Stimulated activated CD8-positive, alpha-beta memory T cell treated with anti-CD3 and anti-CD28 coated beads, Interleukin-4, amount 100 ng/mL, for 48 hours (primary cell): ENCODE measurements at regions not wholly inside any gene's neighbourhood (a gene's known extent, or its start where the extent isn't known, plus 50 kb on each side); places are given as distances from the start of the nearest gene placed in this dataset.
"Not testable (repeated sequence)": the region's sequence is repeated elsewhere in the genome, so short reads cannot be mapped to it uniquely, and the experiment has no call there.

Experiments used
- DNase-seq: peaks from one replicate; pipeline ENCODE4 v3.0.0-alpha.2; 2020

DNA sequence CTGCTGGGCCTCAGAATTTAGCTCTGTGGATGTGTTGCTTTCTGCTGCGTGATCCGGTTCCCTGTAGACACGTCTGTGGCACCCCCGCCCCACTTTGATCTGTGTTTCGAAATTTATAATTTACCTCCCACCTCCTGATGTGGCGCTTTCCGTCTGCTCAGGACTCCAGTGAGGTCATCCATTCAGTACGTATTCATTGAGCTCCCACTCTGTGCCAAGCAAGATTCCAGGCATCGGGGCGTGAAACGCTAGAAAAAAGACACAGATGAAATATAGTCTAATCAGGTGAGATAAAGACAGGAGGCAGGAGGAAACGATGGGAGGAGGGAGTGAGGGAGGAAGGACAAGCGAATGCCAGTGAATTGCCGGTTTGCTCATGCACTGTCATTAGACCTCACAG is 431.9 kb upstream of the SULF2 start:
- DNase-seq: no peak

DNA sequence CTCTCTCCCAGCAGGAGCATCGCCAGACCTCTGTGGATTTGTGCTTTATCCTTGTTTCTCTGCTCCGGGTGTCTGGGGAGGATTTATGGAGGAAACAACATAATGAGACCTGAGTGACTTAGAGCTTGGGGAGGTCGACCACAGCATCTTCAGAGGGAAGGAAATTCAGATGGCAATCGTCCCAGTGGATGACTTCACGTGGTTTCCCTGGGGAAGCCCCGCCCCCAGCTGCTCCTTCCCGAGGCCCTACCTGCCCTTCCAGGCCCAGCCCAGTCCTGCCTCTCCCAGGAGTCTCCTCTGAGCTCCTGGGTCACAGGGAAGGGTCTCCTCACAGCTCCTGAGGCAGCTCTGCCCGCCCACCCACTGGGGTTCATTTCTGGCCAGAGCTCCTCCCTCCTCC is 430.3 kb upstream of the SULF2 start:
- DNase-seq: no peak

- no peak for DNase-seq
Observed at GRCh38 chr20:48214601-48215000, 429.3 kb upstream of the SULF2 start.

- DNase-seq: not testable (repeated sequence)
Observed at GRCh38 chr20:48213635-48214034, 428.4 kb upstream of the SULF2 start.

GRCh38 chr20:48212806-48213509 is 427.7 kb upstream of the SULF2 start:
- no peak for DNase-seq

GRCh38 chr20:48211847-48212246 is 426.6 kb upstream of the SULF2 start:
- no peak for DNase-seq

DNA sequence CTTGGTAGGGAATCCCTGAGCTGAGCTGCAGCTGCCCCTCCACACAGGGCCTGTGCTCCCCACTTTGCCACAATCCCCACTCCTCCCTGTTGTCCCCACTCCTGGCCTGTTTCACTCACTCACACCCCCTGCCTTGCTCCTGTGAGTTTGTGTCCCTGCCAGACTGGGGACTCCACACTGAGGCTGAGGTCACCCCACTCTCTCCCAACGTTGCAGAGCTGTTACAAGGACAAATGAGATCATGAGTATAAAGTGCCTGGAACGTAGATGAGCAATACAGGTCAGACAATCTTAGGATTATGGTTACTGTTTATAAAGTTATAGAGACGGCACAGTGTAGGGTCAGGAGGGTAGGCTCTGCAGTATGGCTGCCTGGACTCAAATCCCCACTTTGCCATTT is 426.0 kb upstream of the SULF2 start:
- DNase-seq: no peak

DNA sequence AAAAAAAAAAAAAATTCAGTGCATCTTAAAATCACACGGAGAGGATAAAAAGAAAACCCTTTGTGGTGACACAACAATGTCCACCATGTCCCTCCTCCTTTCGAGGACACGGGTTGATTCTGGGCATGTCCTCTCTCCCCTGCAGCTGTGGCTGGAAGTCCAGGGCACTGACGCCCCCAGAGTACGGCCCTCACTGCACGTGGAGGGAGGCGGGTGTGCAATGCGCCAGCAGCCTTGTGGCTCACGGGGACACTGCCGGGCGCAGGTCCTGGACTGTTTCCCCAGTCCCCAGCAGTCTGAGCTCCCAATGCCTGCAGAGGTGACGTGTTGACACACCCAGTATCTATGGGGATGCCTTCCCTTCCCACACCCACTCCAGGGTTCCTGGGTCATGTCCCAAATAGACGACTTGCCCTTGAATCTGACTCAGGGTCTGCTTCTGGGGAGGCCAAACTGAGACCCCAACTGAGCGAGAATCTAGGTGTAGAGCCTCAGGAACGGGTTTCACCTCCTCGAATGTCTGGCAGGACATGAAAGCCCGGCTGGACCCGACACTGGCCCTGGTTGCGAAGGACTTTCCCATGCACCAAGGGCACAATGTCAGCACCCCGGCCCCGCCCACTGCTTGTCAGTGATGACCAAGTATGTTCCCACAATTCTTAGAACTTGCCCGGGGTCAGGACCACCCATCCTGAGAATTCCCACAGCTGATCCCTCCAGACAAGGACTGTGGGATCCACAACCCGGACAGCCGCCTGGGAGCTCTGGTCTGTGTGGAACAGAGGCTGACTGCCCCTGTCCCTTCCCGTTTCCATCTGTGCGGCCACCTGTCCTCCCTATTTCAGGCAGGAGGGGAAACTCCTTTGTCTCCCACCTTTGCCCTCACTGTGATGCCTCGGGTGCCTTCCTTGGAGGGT is 425.1 kb upstream of the SULF2 start:
- DNase-seq: no peak

DNA sequence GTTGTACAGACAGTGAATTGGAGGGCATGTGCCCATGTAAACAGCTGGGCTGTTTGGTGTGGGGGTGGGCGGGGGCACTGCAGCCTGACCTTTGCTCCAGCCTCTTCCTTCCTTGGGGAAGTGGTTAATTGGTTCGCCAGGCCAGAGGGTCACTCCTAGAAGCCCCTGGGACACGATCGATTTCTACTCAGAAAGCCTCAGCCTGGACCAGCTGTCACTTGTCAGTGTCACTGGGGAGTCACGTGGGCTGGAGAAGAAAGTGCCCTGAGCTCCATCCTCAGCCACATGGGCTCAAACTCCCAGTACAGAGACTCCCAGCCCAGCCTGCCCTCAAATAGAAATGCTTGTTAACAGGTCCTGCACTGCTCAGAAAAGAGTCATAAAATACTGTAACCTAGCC is 423.8 kb upstream of the SULF2 start:
- no peak for DNase-seq

GRCh38 chr20:48208176-48208575 is 422.9 kb upstream of the SULF2 start:
- DNase-seq: no peak

DNA sequence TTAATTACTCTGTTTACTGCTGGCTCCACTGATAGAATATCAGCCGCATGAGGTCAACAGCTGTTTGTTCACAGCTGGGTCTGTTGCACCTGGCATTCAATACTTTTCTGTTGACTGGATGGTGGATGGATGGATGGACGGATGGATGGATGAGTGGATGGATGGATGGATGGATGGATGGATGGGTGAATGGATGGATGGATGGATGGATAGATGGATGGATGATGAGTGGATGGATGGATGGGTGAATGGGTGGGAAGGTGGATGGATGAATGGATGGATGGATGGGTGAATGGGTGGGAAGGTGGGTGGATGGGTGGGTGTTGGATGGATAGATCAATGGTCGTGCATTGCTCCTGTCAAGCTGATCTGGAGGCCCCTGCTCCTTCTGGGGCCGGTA is 422.2 kb upstream of the SULF2 start:
- no peak for DNase-seq

DNA sequence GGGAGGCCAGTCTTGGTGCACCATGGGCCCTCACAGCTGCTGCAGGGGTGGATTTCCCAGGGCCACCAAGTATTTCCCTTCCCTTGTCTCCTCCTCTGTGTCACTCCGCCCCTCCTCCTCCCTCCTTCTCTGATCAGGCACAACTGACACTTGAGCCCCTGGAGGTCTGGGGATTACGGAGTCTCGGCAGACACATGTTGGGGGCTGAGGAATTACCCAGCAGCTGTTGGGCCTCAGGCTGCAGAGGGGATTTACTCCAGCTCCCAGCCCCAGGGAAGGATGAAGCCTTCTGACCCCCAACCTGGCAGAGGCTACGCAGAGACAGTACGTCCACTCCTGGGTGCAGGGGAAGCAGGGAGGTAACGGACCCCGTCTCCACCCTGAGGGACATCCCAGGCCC is 420.5 kb upstream of the SULF2 start:
- DNase-seq: no peak

DNA sequence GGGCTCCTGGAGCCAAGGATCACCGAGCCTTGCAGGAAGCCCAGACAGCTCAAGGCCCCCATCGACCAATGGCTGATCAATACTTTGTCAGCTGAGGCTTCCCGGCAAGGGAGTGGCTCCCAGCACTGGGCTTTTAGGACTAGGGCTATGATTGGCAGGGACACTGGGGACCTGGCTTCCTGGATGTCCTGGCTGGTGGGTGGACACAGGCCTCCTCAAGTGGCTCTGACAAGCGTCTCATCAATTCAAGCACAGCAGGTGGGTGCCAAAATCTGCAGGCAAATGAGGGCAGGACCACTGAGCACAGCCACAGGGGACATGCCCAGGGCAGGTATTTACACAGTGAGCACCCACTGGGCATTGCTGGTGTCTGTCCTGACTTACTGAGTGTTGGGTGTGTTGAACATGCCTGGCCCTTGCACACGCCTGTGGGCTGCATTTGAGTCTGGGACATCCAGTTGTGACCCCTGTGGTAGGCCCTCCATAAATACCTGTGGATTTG is 420.1 kb upstream of the SULF2 start:
- DNase-seq: no peak

GRCh38 chr20:48204499-48204898 is 419.2 kb upstream of the SULF2 start:
- no peak for DNase-seq

DNA sequence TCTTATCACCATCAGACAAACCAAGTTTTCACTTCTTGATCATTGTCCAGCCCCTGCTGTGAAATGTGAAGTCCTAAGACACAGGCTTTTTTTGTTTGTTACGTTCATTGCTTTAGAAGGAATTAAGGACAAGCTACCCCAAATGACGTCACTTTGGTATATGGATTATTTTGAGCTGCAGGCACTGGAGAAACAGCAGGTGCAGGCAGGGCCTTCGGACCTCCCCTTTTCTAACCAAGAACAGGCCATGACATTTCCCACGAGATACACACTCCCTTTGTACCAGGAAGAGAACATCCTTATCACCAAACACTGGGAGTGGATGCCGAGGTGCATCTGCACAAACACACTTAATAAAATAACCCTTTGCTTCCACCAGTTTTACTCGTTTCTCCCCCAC is 418.0 kb upstream of the SULF2 start:
- no peak for DNase-seq

- no peak for DNase-seq
Observed at GRCh38 chr20:48202334-48203113, 417.2 kb upstream of the SULF2 start.

- no peak for DNase-seq
Observed at GRCh38 chr20:48201885-48202284, 416.6 kb upstream of the SULF2 start.

- no peak for DNase-seq
Observed at GRCh38 chr20:48201188-48201587, 415.9 kb upstream of the SULF2 start.

DNA sequence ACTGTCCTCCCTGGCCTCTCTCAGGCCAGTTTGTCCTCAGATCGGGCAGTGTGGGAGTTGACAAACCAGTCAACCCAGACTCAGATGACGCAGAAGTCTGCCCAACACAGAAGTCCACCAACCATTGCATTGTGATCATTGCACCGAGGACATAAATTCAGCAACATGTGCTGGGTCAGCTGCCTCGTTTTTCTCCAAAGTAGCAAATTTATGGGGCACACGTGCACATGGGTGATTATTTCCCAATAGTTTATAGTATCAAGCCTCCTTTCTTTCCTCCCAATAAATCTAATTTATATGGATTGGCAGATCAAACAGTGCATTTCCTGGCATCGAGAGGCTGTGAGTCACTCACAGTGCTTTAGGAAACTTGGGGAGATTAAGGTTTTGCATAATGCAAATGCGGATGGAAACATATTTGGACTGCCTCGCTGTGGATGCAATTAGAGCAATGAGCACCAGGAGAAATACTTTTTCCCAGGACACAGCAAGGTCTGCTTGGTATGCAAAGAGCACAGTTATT is 413.7 kb upstream of the SULF2 start:
- DNase-seq: no peak

DNA sequence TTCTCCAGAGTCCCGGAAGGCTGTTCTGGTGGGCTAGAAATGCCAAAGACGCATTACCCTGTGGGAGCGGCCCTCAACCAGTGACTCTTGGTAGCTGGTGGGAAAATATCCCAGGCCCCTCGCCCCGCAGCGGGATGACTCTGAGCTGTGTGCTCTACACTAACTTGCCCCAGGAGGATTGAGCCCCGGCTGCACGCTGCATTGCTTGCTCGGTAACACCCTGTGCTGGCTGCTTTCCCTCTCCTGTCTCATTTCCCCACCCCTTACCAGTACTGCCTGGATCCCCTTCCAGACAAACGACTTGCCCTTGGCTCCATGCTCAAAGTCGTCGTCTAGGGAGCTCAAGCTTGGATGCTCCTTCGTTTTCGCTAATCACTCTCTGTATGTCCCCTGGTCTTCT is 411.8 kb upstream of the SULF2 start:
- no peak for DNase-seq

GRCh38 chr20:48196486-48196885 is 411.2 kb upstream of the SULF2 start:
- DNase-seq: no peak

DNA sequence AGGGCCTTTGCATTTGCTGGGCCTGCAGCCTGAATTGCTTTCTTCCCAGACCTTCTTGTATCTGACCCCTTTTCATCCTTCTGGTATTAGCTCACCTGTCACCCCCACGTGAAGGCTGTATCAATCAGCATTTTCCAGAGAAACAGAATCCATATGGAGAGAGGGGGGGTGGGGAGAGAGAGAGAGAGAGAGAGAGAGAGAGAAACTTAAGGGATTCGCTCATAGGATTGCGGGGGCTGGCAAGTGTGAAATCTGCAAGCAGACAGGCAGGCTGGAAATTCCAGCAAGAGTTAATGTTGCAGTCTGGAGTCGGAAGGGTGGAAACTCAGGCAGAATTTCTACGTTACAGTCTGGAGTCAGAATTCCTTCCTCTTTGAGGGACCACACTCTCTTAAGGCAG is 410.7 kb upstream of the SULF2 start:
- DNase-seq: no peak
